Mesenchymal stem cell (in vitro differentiated cells and primary cell): ENCODE measurements at regions not wholly inside any gene's neighbourhood (a gene's known extent, or its start where the extent isn't known, plus 50 kb on each side); places are given as distances from the start of the nearest gene placed in this dataset.
A peak's percentile ranks its signal among the peaks of the same experiment; 100 is the strongest.

Experiments
- DNase-seq: peaks from one replicate; pipeline ENCODE4 v3.0.0-alpha.2; 2013
- H2AFZ ChIP-seq: one replicate; pipeline ENCODE4 v1.6.1; 2013; ENCODE audit warnings: low read depth, mild to moderate bottlenecking, control low read depth, inconsistent platforms, low read length, moderate library complexity
- H2AK5ac ChIP-seq: 2 replicates; pipeline ENCODE4 v1.6.1; 2013; ENCODE audit warnings: low read length, moderate library complexity, mild to moderate bottlenecking, inconsistent platforms; ENCODE audit not compliant: severe bottlenecking
- H2BK120ac ChIP-seq: one replicate; pipeline ENCODE4 v1.6.1; 2013; ENCODE audit warnings: low read depth, mild to moderate bottlenecking, inconsistent platforms, low read length, moderate library complexity
- H2BK12ac ChIP-seq, 2 experiments: one replicate each; pipeline ENCODE4 v1.6.1; 2013; ENCODE audit warnings: inconsistent platforms in 2 of 2, low read length in 2 of 2, mild to moderate bottlenecking in 2 of 2, moderate library complexity in 2 of 2, control low read depth in 1 of 2
- H2BK15ac ChIP-seq: one replicate; pipeline ENCODE4 v1.6.1; 2013; ENCODE audit warnings: mild to moderate bottlenecking, low read depth, inconsistent platforms; ENCODE audit not compliant: poor library complexity, severe bottlenecking
- H2BK5ac ChIP-seq: 2 replicates; pipeline ENCODE4 v1.6.1; 2013; ENCODE audit warnings: low read depth, mild to moderate bottlenecking, low read length, control low read depth, inconsistent platforms; ENCODE audit not compliant: poor library complexity, severe bottlenecking
- H3K14ac ChIP-seq, 2 experiments: one replicate each; pipeline ENCODE4 v1.6.1; 2013; ENCODE audit warnings: inconsistent platforms in 2 of 2, low read length in 2 of 2, control low read depth in 1 of 2, mild to moderate bottlenecking in 1 of 2, moderate library complexity in 1 of 2
- H3K18ac ChIP-seq, 2 experiments: one replicate each; pipeline ENCODE4 v1.6.1; 2013; ENCODE audit warnings: inconsistent platforms in 2 of 2, low read length in 2 of 2, control low read depth in 1 of 2, low read depth in 1 of 2, mild to moderate bottlenecking in 1 of 2
- H3K23ac ChIP-seq, 2 experiments: one replicate each; pipeline ENCODE4 v1.6.1; 2013; ENCODE audit warnings: inconsistent platforms in 2 of 2, low read length in 2 of 2, mild to moderate bottlenecking in 2 of 2, moderate library complexity in 2 of 2, control low read depth in 1 of 2
- H3K27ac ChIP-seq: 2 replicates; pipeline ENCODE4 v1.5.1; 2013; ENCODE audit warnings: mild to moderate bottlenecking, moderate library complexity, low read length, control low read depth, inconsistent platforms; ENCODE audit not compliant: poor library complexity, severe bottlenecking
- H3K27me3 ChIP-seq, 2 experiments: 2 replicates each; pipeline versions ENCODE4 v1.6.1 to v1.7.0; 2013; ENCODE audit warnings: low read length in 2 of 2, mild to moderate bottlenecking in 2 of 2, moderate library complexity in 2 of 2, control low read depth in 1 of 2, inconsistent platforms in 1 of 2; ENCODE audit not compliant: control insufficient read depth in 1 of 2, insufficient read depth in 1 of 2
- H3K36me3 ChIP-seq, 2 experiments: 2 replicates each; pipeline versions ENCODE4 v1.6.1 to v1.7.0; 2013; ENCODE audit warnings: low read length in 2 of 2, control low read depth in 1 of 2, inconsistent platforms in 1 of 2, low read depth in 1 of 2, mild to moderate bottlenecking in 1 of 2; ENCODE audit not compliant: insufficient read depth in 2 of 2, control insufficient read depth in 1 of 2
- H3K4ac ChIP-seq, 2 experiments: one replicate each; pipeline ENCODE4 v1.6.1; 2013; ENCODE audit warnings: inconsistent platforms in 2 of 2, low read length in 2 of 2, mild to moderate bottlenecking in 2 of 2, moderate library complexity in 2 of 2, control low read depth in 1 of 2, low read depth in 1 of 2
- H3K4me1 ChIP-seq: 2 replicates; pipeline ENCODE4 v1.6.1; 2013; ENCODE audit warnings: low read depth, low read length, control low read depth; ENCODE audit not compliant: control insufficient read depth, insufficient read depth
- H3K4me2 ChIP-seq: 2 replicates; pipeline ENCODE4 v1.6.1; 2013; ENCODE audit warnings: low read length, mild to moderate bottlenecking, inconsistent platforms; ENCODE audit not compliant: poor library complexity, severe bottlenecking
- H3K4me3 ChIP-seq, 2 experiments: 2 replicates each; pipeline versions ENCODE4 v1.5.1 to v1.7.0; 2013; ENCODE audit warnings: low read length in 2 of 2, mild to moderate bottlenecking in 2 of 2, control low read depth in 1 of 2, low read depth in 1 of 2; ENCODE audit not compliant: insufficient read depth in 1 of 2
- H3K79me1 ChIP-seq: replicated peaks from 2 replicates; pipeline ENCODE4 v1.6.1; 2013; ENCODE audit warnings: mild to moderate bottlenecking, control low read depth, low read length, inconsistent platforms; ENCODE audit not compliant: poor library complexity, severe bottlenecking
- H3K9ac ChIP-seq: 2 replicates; pipeline ENCODE4 v1.7.0; 2013; ENCODE audit warnings: mild to moderate bottlenecking, low read length, moderate library complexity
- H3K9me3 ChIP-seq: 2 replicates; pipeline ENCODE4 v1.7.0; 2013; ENCODE audit warnings: mild to moderate bottlenecking, low read length; ENCODE audit not compliant: control insufficient read depth
- H4K8ac ChIP-seq: one replicate; pipeline ENCODE4 v1.6.1; 2013; ENCODE audit warnings: inconsistent platforms, mild to moderate bottlenecking, low read length, moderate library complexity
- H4K91ac ChIP-seq: one replicate; pipeline ENCODE4 v1.6.1; 2013; ENCODE audit warnings: mild to moderate bottlenecking, low read length, inconsistent platforms
- WGBS: methylation state at CpG from one replicate; pipeline ENCODE4 v1.1.7; 2013; ENCODE audit warnings: mixed read lengths; 5-methylcytosine and 5-hydroxymethylcytosine counted together

- Histone ChIP-seq H2BK12ac (no peak overlapping the region), H3K4me1 (peaks cover 3% of the 10 kb centered on the region), H3K27me3 (no peaks in the 10 kb centered on the region), H4K91ac (no peak overlapping the region), H3K14ac (no peak overlapping the region), H2AK5ac (no peak overlapping the region), H3K4ac (no peak overlapping the region), H3K18ac (no peak overlapping the region), H2BK5ac (no peak overlapping the region), H3K4me3 (no peak overlapping the region), H3K23ac (no peak overlapping the region), H3K36me3 (no peaks in the 10 kb centered on the region), H3K4me2 (no peak overlapping the region), H3K27ac (no peak overlapping the region), H4K8ac (no peak overlapping the region), H3K9me3 (no peaks in the 10 kb centered on the region), H2AFZ (no peak overlapping the region), H3K9ac (no peak overlapping the region), H2BK120ac (no peak overlapping the region), H3K79me1 (no peaks in the 10 kb centered on the region), H2BK15ac (no peak overlapping the region)
- DNase-seq = no peak
- WGBS = no CpG with 5 or more reads among the region's 3 CpGs
Measured at GRCh38 chr10:62635127-62635526, 169.4 kb upstream of the ADO start.

GRCh38 chr10:62636825-62637248 is 167.7 kb upstream of the ADO start:
- 95% methylated on average over 3 of the region's 3 CpGs for WGBS
- Histone ChIP-seq H3K4me3 (peak overlapping the region in 1 of 2 experiments; percentile 62), H2BK12ac (no peak overlapping the region), H2BK15ac (no peak overlapping the region), H3K14ac (no peak overlapping the region), H2BK5ac (no peak overlapping the region), H3K4me2 (no peak overlapping the region), H3K18ac (no peak overlapping the region), H4K91ac (no peak overlapping the region), H3K9ac (peak overlapping the region; percentile 84), H3K27ac (no peak overlapping the region), H3K36me3 (no peaks in the 10 kb centered on the region), H3K9me3 (no peaks in the 10 kb centered on the region), H2AK5ac (no peak overlapping the region), H4K8ac (no peak overlapping the region), H2BK120ac (no peak overlapping the region), H3K4me1 (peaks cover 3% of the 10 kb centered on the region), H3K23ac (no peak overlapping the region), H3K4ac (no peak overlapping the region), H2AFZ (no peak overlapping the region), H3K27me3 (no peaks in the 10 kb centered on the region), H3K79me1 (no peaks in the 10 kb centered on the region)
- DNase-seq = no peak

GRCh38 chr10:62637249-62638061 is 167.1 kb upstream of the ADO start:
- Histone ChIP-seq H3K4me2 (no peak overlapping the region), H2BK15ac (no peak overlapping the region), H3K9me3 (no peaks in the 10 kb centered on the region)

GRCh38 chr10:62638062-62638477 is 166.4 kb upstream of the ADO start:
- no peak overlapping the region for H3K14ac ChIP-seq
- H3K4me1 ChIP-seq = peaks cover 3% of the 10 kb centered on the region
- no peaks in the 10 kb centered on the region for H3K79me1 ChIP-seq
- WGBS = 41% methylated on average over 5 of the region's 7 CpGs
- H4K8ac ChIP-seq = no peak overlapping the region
- peak overlapping the region; percentile 84 for H3K9ac ChIP-seq
- peak overlapping the region in 1 of 2 experiments; percentile 24 for H3K4ac ChIP-seq
- no peak overlapping the region for H2BK120ac ChIP-seq
- H3K9me3 ChIP-seq = no peaks in the 10 kb centered on the region
- H3K4me3 ChIP-seq = peak overlapping the region in 1 of 2 experiments; percentile 62
- H2AFZ ChIP-seq = no peak overlapping the region
- no peak overlapping the region for H3K18ac ChIP-seq
- H3K27me3 ChIP-seq = no peaks in the 10 kb centered on the region
- H2BK12ac ChIP-seq = no peak overlapping the region
- no peaks in the 10 kb centered on the region for H3K36me3 ChIP-seq
- H2BK5ac ChIP-seq = no peak overlapping the region
- H3K23ac ChIP-seq = no peak overlapping the region
- DNase-seq = peak; percentile 20
- H2AK5ac ChIP-seq = peak overlapping the region; percentile 8
- H3K27ac ChIP-seq = no peak overlapping the region
- no peak overlapping the region for H4K91ac ChIP-seq
- no peak overlapping the region for H2BK15ac ChIP-seq
- H3K4me2 ChIP-seq = no peak overlapping the region

More at GRCh38 chr10:62637249-62638061, 167.1 kb upstream of the ADO start:
- Histone ChIP-seq H3K9ac (peak overlapping the region; percentile 84), H4K8ac (no peak overlapping the region), H3K27me3 (no peaks in the 10 kb centered on the region), H2BK12ac (no peak overlapping the region), H3K79me1 (no peaks in the 10 kb centered on the region), H3K18ac (no peak overlapping the region), H3K36me3 (no peaks in the 10 kb centered on the region), H2BK120ac (no peak overlapping the region), H3K27ac (no peak overlapping the region), H4K91ac (no peak overlapping the region), H2AK5ac (no peak overlapping the region), H2BK5ac (no peak overlapping the region), H3K4ac (no peak overlapping the region), H3K4me1 (peaks cover 3% of the 10 kb centered on the region), H3K23ac (no peak overlapping the region), H2AFZ (no peak overlapping the region), H3K14ac (no peak overlapping the region), H3K4me3 (peak overlapping the region in 1 of 2 experiments; percentile 62)
- peak; percentile 27 for DNase-seq
- 79% methylated on average over 8 of the region's 9 CpGs for WGBS
